ENCODE measurements at regions not wholly inside any gene's neighbourhood (a gene's known extent, or its start where the extent isn't known, plus 50 kb on each side); places are given as distances from the start of the nearest gene placed in this dataset.

DNA sequence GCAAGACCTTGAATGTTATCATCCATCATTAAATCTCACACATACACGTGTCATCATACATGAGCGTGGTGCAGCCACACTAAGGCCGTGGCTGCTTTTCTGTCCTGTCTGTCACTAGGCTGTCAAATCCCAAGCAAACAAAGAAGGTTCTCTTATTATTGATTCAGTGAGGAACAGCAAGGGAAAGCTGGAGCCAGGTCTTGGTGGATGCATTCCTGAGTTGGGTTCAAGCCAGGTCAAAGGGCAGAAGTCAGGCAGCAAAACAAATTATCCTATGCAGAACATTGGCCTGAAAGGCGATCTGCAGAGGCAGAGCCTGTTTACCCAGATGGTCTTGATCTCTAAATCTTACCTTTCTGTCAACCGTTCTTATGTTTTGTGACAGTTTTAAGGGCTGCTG, 252.3 kb downstream of the NEDD1 start:
- no peak for DNase-seq (ENCODE audit: extremely low read depth, low read depth)
- TF ChIP-seq, protein P1, sequence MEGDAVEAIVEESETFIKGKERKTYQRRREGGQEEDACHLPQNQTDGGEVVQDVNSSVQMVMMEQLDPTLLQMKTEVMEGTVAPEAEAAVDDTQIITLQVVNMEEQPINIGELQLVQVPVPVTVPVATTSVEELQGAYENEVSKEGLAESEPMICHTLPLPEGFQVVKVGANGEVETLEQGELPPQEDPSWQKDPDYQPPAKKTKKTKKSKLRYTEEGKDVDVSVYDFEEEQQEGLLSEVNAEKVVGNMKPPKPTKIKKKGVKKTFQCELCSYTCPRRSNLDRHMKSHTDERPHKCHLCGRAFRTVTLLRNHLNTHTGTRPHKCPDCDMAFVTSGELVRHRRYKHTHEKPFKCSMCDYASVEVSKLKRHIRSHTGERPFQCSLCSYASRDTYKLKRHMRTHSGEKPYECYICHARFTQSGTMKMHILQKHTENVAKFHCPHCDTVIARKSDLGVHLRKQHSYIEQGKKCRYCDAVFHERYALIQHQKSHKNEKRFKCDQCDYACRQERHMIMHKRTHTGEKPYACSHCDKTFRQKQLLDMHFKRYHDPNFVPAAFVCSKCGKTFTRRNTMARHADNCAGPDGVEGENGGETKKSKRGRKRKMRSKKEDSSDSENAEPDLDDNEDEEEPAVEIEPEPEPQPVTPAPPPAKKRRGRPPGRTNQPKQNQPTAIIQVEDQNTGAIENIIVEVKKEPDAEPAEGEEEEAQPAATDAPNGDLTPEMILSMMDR (IDR thresholded peaks at IDR 0.05; ENCODE audit: low read depth, low read length) = no peak

DNA sequence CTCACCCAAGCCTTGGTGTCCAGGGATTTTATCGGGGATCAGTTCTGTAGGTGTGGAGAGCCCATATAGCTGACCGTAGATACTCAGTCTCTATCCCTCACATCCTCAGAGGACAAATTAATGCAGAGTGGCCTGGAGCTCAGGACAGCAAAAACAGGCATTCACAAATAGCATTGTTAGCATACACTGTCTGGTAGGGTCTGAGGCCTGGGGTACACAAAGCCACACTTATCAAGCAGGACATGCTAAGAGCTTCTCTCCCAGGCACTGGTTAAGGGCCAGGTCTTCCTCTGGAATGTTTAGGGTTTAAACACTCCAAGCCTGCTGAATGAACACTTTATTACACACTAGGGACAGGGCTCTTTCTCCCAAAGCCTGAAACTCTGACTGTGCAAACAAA, 253.2 kb downstream of the NEDD1 start:
- DNase-seq (ENCODE audit: extremely low read depth, low read depth) = no peak
- TF ChIP-seq, protein P1 (IDR thresholded peaks at IDR 0.05; ENCODE audit: low read depth, low read length) = no peak

DNA sequence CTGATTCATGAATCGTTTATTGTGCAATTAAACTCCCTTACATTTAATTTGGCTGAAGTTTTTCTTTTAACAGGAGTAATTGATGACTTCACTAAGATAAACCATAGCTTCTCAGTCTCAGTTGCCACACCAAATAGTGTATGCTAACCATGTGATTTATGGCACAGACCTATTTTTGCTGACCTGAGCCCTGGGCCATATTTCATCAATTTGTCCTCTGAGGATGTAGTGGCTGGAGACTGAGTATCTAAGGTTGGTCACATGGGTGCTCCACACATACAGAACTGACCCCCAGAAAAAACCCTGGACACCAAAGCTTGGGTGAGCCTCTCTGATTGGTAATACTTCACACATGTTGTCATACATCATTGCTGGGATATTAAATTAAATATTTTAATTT, 255.1 kb downstream of the NEDD1 start:
- TF ChIP-seq, protein P1 (IDR thresholded peaks at IDR 0.05; ENCODE audit: low read depth, low read length) = no peak

DNA sequence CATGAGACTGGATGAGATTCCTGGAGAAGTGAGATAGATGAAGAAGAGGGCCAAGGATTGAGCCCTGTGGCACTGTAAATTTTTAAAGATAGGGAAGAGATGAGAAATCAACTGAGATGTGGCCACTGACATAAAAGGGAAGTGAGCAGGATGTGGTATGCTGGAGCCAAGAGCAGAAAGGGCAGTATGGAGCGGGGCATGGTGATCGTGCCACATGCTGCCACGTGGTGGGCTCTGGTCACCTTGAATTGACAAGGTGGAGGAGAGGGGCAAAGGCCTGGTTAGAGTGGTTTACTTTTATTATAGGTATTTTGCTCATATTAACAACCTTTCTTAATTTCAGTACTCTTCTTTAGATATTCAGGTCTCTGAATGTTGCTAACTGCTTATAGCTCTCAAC, 257.9 kb downstream of the NEDD1 start:
- DNase-seq (ENCODE audit: extremely low read depth, low read depth) = no peak
- TF ChIP-seq, protein P1 (IDR thresholded peaks at IDR 0.05; ENCODE audit: low read depth, low read length) = no peak

More for the DNA sequence above, 255.1 kb downstream of the NEDD1 start:
- DNase-seq (ENCODE audit: extremely low read depth, low read depth) = no peak

DNA sequence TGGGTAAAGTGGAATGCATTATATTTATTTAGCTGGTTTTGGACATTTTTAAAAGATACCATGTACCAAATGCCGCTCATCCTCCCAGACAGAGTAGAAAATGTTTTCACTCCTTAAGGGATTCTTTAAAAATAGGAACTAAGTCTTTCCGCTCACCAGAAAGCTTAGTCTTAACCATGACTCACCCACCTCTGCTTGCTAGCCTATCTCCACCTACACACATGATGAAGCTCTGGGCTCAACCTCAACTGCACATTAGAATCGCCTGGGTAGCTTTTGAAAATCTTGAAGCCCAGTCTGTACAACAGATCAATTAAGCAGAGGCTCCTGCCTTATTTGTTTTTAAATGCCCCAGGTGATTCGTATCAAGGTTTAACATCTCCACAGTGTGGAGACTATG, 260.5 kb downstream of the NEDD1 start:
- DNase-seq (ENCODE audit: extremely low read depth, low read depth) = no peak
- TF ChIP-seq, protein P1 (IDR thresholded peaks at IDR 0.05; ENCODE audit: low read depth, low read length) = no peak

DNA sequence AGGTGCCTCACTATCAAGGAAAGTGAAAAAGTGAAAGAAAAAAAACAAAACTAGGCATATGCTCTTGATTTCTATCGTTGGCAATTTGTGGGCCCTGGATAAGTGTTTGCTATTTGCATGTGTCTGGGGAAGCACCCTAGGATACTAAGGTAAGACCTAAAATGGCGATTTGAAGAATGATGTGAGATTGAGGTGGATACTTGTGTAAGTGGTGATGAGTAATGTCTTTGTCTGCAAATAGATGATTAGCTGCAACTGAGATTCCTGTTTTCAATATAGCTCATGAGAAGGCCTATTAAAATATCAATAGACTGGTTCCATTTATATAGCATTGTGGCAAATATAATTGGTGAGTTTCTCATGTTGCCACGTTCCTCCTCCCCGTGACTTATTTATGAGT, 261.7 kb downstream of the NEDD1 start:
- TF ChIP-seq, protein P1 (IDR thresholded peaks at IDR 0.05; ENCODE audit: low read depth, low read length) = no peak
- no peak for DNase-seq (ENCODE audit: extremely low read depth, low read depth)

DNA sequence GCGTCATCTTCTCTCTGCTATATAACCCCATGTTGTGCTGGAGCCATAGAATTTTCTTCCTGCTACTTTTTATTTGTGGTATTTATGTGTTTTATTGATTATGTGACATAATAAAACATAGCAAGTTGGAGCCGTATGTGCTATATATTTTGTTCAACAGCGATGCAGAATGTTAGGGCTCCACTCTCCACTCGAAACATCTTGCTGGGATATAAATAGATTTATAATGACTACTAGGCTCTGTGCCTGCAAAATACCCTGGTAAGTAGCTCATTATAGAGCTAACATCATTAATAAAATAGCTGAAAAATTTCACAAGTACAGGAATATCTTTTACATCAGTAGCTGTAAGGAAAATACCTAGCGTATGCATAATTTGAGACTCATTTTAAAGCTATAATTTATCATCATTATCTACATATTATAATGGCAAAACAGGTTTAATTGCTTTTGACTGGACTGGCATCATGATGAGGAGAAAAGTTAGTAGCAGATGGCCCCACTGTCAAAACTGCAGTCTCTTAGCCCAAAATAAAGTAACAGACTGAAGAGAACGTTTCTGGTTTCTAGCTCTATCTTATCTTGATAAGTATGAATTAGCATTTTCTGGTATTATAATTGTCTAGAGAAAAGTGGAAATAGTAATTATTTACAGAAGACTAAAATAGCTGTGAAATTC, 263.0 kb downstream of the NEDD1 start:
- no peak for DNase-seq (ENCODE audit: extremely low read depth, low read depth)
- TF ChIP-seq, protein P1 (IDR thresholded peaks at IDR 0.05; ENCODE audit: low read depth, low read length) = no peak
